WTC11 (cell line): ENCODE measurements at regions not wholly inside any gene's neighbourhood (a gene's known extent, or its start where the extent isn't known, plus 50 kb on each side); places are given as distances from the start of the nearest gene placed in this dataset.

Experiments
- ATAC-seq: fragments of 200-7000 bp; cut with Tn5 transposase; 2 replicates; pipeline ENCODE4 v1.10.0; 2021; ENCODE audit warnings: mild to moderate bottlenecking, moderate library complexity
- CTCF ChIA-PET: fragments of 300-600 bp; sonication (Branson Sonifier 250); formaldehyde crosslinking; loops from one replicate; lab custom pipeline; 2021; ENCODE audit warnings: antibody characterized with exemption; lab: Charles Lee
- POLR2A ChIA-PET: fragments of 350-600 bp; sonication (Branson Sonifier 250); formaldehyde crosslinking; loops from one replicate; lab custom pipeline; 2021; ENCODE audit warnings: antibody characterized with exemption; lab: Charles Lee
- DNase-seq: peaks from one replicate; pipeline ENCODE4 v3.0.0; 2021; ENCODE audit warnings: low spot score
- H3K27ac Mint-ChIP-seq: 2 replicates; pipeline ENCODE4 v1.8.0; 2021; ENCODE audit warnings: mixed read lengths
- H3K27me3 Mint-ChIP-seq: 2 replicates; pipeline ENCODE4 v1.8.0; 2021; ENCODE audit warnings: low read depth, mild to moderate bottlenecking, moderate library complexity, mixed read lengths
- H3K36me3 Mint-ChIP-seq: 2 replicates; pipeline ENCODE4 v1.8.0; 2021; ENCODE audit warnings: mixed read lengths
- H3K4me1 Mint-ChIP-seq: 2 replicates; pipeline ENCODE4 v1.8.0; 2022; ENCODE audit warnings: mixed read lengths
- H3K4me3 Mint-ChIP-seq: 2 replicates; pipeline ENCODE4 v1.8.0; 2021; ENCODE audit warnings: mild to moderate bottlenecking, moderate library complexity, mixed read lengths
- H3K9me3 Mint-ChIP-seq: 2 replicates; pipeline ENCODE4 v1.8.0; 2021; ENCODE audit warnings: mixed read lengths
- AFF4 ChIP-seq: sonication (generic); formaldehyde crosslinking; IDR thresholded peaks from 2 replicates; pipeline ENCODE4 v1.8.1; 2023; ENCODE audit warnings: mild to moderate bottlenecking, missing genetic modification reagents, borderline replicate concordance
- ARID4B ChIP-seq: sonication (generic); formaldehyde crosslinking; IDR thresholded peaks from 2 replicates; pipeline ENCODE4 v1.8.0; 2023; ENCODE audit warnings: missing genetic modification reagents, mild to moderate bottlenecking, borderline replicate concordance
- ATF6 ChIP-seq: sonication (generic); formaldehyde crosslinking; IDR thresholded peaks from 2 replicates; pipeline ENCODE4 v1.8.1; 2023; ENCODE audit warnings: mild to moderate bottlenecking, missing genetic modification reagents
- CDX4 ChIP-seq: fragments of 250-450 bp; sonication (Bioruptor Pico); IDR thresholded peaks from 2 replicates; pipeline ENCODE4 v1.9.0; 2021; ENCODE audit warnings: moderate library complexity, mild to moderate bottlenecking, inconsistent platforms, borderline replicate concordance
- FOXJ3 ChIP-seq: sonication (generic); formaldehyde crosslinking; IDR thresholded peaks from 2 replicates; pipeline ENCODE4 v1.9.0; 2021; ENCODE audit warnings: missing genetic modification reagents, mild to moderate bottlenecking, borderline replicate concordance
- HMGA2 ChIP-seq: fragments of 250-450 bp; sonication (Bioruptor Pico); IDR thresholded peaks from 2 replicates; pipeline ENCODE4 v1.4.0; 2021; ENCODE audit warnings: mild to moderate bottlenecking, moderate library complexity
- MAX ChIP-seq: sonication (generic); formaldehyde crosslinking; IDR thresholded peaks from 2 replicates; pipeline ENCODE4 v1.8.0; 2022; ENCODE audit warnings: mild to moderate bottlenecking, missing genetic modification reagents
- PRRX2 ChIP-seq: fragments of 250-450 bp; sonication (Bioruptor Pico); IDR thresholded peaks from 2 replicates; pipeline ENCODE4 v1.8.0; 2021; ENCODE audit warnings: mild to moderate bottlenecking
- STAT6 ChIP-seq: sonication (generic); formaldehyde crosslinking; conservative IDR thresholded peaks from 2 replicates; pipeline ENCODE4 v1.8.1; 2023; ENCODE audit warnings: mild to moderate bottlenecking, low read depth, missing genetic modification reagents, moderate library complexity
- ZBTB21 ChIP-seq: sonication (generic); formaldehyde crosslinking; IDR thresholded peaks from 2 replicates; pipeline ENCODE4 v1.8.1; 2023; ENCODE audit warnings: mild to moderate bottlenecking, missing genetic modification reagents, borderline replicate concordance
- ZNF121 ChIP-seq: sonication (generic); formaldehyde crosslinking; IDR thresholded peaks from 2 replicates; pipeline ENCODE4 v1.8.0; 2023; ENCODE audit warnings: missing genetic modification reagents
- ZNF138 ChIP-seq: sonication (generic); formaldehyde crosslinking; conservative IDR thresholded peaks from 2 replicates; pipeline ENCODE4 v1.8.1; 2022; ENCODE audit warnings: mild to moderate bottlenecking, moderate library complexity, missing genetic modification reagents
- ZNF219 ChIP-seq: sonication (generic); formaldehyde crosslinking; IDR thresholded peaks from 2 replicates; pipeline ENCODE4 v1.8.0; 2023; ENCODE audit warnings: missing genetic modification reagents, mild to moderate bottlenecking, borderline replicate concordance
- ZNF263 ChIP-seq: sonication (generic); formaldehyde crosslinking; IDR thresholded peaks from 2 replicates; pipeline ENCODE4 v1.8.1; 2022; ENCODE audit warnings: low read depth, mild to moderate bottlenecking, moderate library complexity, missing genetic modification reagents
- ZSCAN18 ChIP-seq: fragments of 250-450 bp; sonication (Bioruptor Pico); IDR thresholded peaks from 2 replicates; pipeline ENCODE4 v2.1.2; 2022; ENCODE audit warnings: mild to moderate bottlenecking, moderate library complexity

GRCh38 chr20:22770241-22770800 lies 185.9 kb upstream of the FOXA2 start (continued):
- TF ChIP-seq ZSCAN18 (CRISPR knock-in tag) (no peak), ZBTB21 (CRISPR knock-in tag) (no peak)
- TF ChIP-seq, all 79 proteins: peak for 0

- Mint-ChIP-seq H3K36me3 (no peaks in the 10 kb centered on the region), H3K27ac (no peak overlapping the region), H3K27me3 (no peaks in the 10 kb centered on the region; the same call in 1 of the 2 replicates), H3K4me1 (0 out of 2 replicates have a peak, but pooled peaks cover 6% of the 10 kb centered on the region), H3K4me3 (no peak overlapping the region), H3K9me3 (peaks cover 18% of the 10 kb centered on the region)
- POLR2A ChIA-PET, result no interaction called here
- DNase-seq, result no peak
- CTCF ChIA-PET, result interaction anchor here (1.0 kb wide), 1 partner anchor 80 kb away, joined by 4 read pairs; no protein-coding TSS in a partner anchor
- no peak for TF ChIP-seq MAX
- TF ChIP-seq STAT6 (CRISPR knock-in tag), result no peak
- TF ChIP-seq ZNF121 (CRISPR knock-in tag), result no peak
- TF ChIP-seq ATF6 (CRISPR knock-in tag), result no peak
- no peak for TF ChIP-seq FOXJ3
- TF ChIP-seq AFF4, result no peak
- TF ChIP-seq PRRX2 (CRISPR knock-in tag), result no peak
- TF ChIP-seq ZNF219 (CRISPR knock-in tag), result no peak
- no peak for TF ChIP-seq ZNF263 (CRISPR knock-in tag)
- no peak for TF ChIP-seq CDX4 (CRISPR knock-in tag)
- TF ChIP-seq ARID4B, result no peak
- TF ChIP-seq ZNF138 (CRISPR knock-in tag), result no peak
- no peak for TF ChIP-seq HMGA2 (CRISPR knock-in tag)
- ATAC-seq, result no peak
Observed at GRCh38 chr20:22771706-22772105, 187.3 kb upstream of the FOXA2 start.
